ENCODE measurements at regions not wholly inside any gene's neighbourhood (a gene's known extent, or its start where the extent isn't known, plus 50 kb on each side); places are given as distances from the start of the nearest gene placed in this dataset.

- TF ChIP-seq, protein P1, sequence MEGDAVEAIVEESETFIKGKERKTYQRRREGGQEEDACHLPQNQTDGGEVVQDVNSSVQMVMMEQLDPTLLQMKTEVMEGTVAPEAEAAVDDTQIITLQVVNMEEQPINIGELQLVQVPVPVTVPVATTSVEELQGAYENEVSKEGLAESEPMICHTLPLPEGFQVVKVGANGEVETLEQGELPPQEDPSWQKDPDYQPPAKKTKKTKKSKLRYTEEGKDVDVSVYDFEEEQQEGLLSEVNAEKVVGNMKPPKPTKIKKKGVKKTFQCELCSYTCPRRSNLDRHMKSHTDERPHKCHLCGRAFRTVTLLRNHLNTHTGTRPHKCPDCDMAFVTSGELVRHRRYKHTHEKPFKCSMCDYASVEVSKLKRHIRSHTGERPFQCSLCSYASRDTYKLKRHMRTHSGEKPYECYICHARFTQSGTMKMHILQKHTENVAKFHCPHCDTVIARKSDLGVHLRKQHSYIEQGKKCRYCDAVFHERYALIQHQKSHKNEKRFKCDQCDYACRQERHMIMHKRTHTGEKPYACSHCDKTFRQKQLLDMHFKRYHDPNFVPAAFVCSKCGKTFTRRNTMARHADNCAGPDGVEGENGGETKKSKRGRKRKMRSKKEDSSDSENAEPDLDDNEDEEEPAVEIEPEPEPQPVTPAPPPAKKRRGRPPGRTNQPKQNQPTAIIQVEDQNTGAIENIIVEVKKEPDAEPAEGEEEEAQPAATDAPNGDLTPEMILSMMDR (IDR thresholded peaks at IDR 0.05), result no peak
- TF ChIP-seq RAD21 (conservative IDR thresholded peaks at IDR 0.05 in 1 of 2, IDR thresholded peaks at IDR 0.05 in 1 of 2) (no peak), ZC3H11A (IDR thresholded peaks at IDR 0.05) (no peak), RCOR1 (IDR thresholded peaks at IDR 0.05; ENCODE audit: low read depth, low read length) (no peak), EP300 (IDR thresholded peaks at IDR 0.05) (no peak), EHMT2 (IDR thresholded peaks at IDR 0.05; ENCODE audit: low read depth) (no peak), CBX2 (IDR thresholded peaks at IDR 0.05; ENCODE audit: borderline replicate concordance, low read depth) (no peak), ZSCAN20 (CRISPR knock-in tag; IDR thresholded peaks at IDR 0.05) (no peak), POLR2A (IDR thresholded peaks at IDR 0.05; ENCODE audit: low read length) (no peak), JUNB (IDR thresholded peaks at IDR 0.05) (no peak), MAFK (IDR thresholded peaks at IDR 0.05; ENCODE audit: partially characterized antibody) (no peak), USF2 (IDR thresholded peaks at IDR 0.05) (no peak)
Measured at GRCh38 chr12:89230376-89231315, 121.7 kb downstream of the DUSP6 start.
